ENCODE measurements at regions not wholly inside any gene's neighbourhood (a gene's known extent, or its start where the extent isn't known, plus 50 kb on each side); places are given as distances from the start of the nearest gene placed in this dataset.

GRCh38 chr18:6580401-6580800 is 149.1 kb upstream of the ARHGAP28 start:
- no peaks in the 10 kb centered on the region for H3K27me3 ChIP-seq
- peaks cover 16% of the 10 kb centered on the region for H3K9me3 ChIP-seq
- no peaks in the 10 kb centered on the region for H4K20me1 ChIP-seq
- H3K4me3 ChIP-seq: no peak overlapping the region
- H3K27ac ChIP-seq: no peak overlapping the region
- no peak overlapping the region for H3K9ac ChIP-seq
- peak overlapping the region; percentile 69 for H3K4me2 ChIP-seq
- no peaks in the 10 kb centered on the region for H3K36me3 ChIP-seq
- TF ChIP-seq Cebpa-rat (IDR thresholded peaks at IDR 0.05): no peak
- H3K4me1 ChIP-seq: peaks cover 29% of the 10 kb centered on the region

GRCh38 chr18:6589923-6590322 is 139.6 kb upstream of the ARHGAP28 start:
- Histone ChIP-seq H4K20me1 (no peaks in the 10 kb centered on the region), H3K27me3 (no peaks in the 10 kb centered on the region), H3K9me3 (peaks cover 4% of the 10 kb centered on the region), H3K4me1 (no peaks in the 10 kb centered on the region), H3K4me3 (no peak overlapping the region), H3K27ac (no peak overlapping the region), H3K4me2 (no peak overlapping the region), H3K36me3 (no peaks in the 10 kb centered on the region), H3K9ac (no peak overlapping the region)
- no peak for TF ChIP-seq Cebpa-rat (IDR thresholded peaks at IDR 0.05)

GRCh38 chr18:6590326-6590725 is 139.2 kb upstream of the ARHGAP28 start:
- Histone ChIP-seq H3K27ac (no peak overlapping the region), H4K20me1 (no peaks in the 10 kb centered on the region), H3K36me3 (no peaks in the 10 kb centered on the region), H3K9ac (no peak overlapping the region), H3K4me3 (no peak overlapping the region), H3K4me1 (no peaks in the 10 kb centered on the region), H3K9me3 (peaks cover 4% of the 10 kb centered on the region), H3K27me3 (no peaks in the 10 kb centered on the region), H3K4me2 (no peak overlapping the region)
- TF ChIP-seq Cebpa-rat (IDR thresholded peaks at IDR 0.05): no peak

GRCh38 chr18:6591491-6591890 is 138.0 kb upstream of the ARHGAP28 start:
- Histone ChIP-seq H3K27me3 (no peaks in the 10 kb centered on the region), H3K9me3 (peaks cover 4% of the 10 kb centered on the region), H3K36me3 (no peaks in the 10 kb centered on the region), H3K4me3 (no peak overlapping the region), H3K27ac (no peak overlapping the region), H3K4me1 (no peaks in the 10 kb centered on the region), H3K9ac (no peak overlapping the region), H3K4me2 (no peak overlapping the region), H4K20me1 (no peaks in the 10 kb centered on the region)
- TF ChIP-seq Cebpa-rat (IDR thresholded peaks at IDR 0.05): no peak

GRCh38 chr18:6592522-6592921 is 137.0 kb upstream of the ARHGAP28 start:
- no peaks in the 10 kb centered on the region for H3K4me1 ChIP-seq
- no peaks in the 10 kb centered on the region for H3K36me3 ChIP-seq
- H3K27ac ChIP-seq: no peak overlapping the region
- H4K20me1 ChIP-seq: no peaks in the 10 kb centered on the region
- H3K27me3 ChIP-seq: no peaks in the 10 kb centered on the region
- no peak for TF ChIP-seq Cebpa-rat (IDR thresholded peaks at IDR 0.05)
- H3K4me3 ChIP-seq: no peak overlapping the region
- H3K9me3 ChIP-seq: peaks cover 4% of the 10 kb centered on the region
- no peak overlapping the region for H3K9ac ChIP-seq
- no peak overlapping the region for H3K4me2 ChIP-seq

GRCh38 chr18:6593142-6593885 is 136.2 kb upstream of the ARHGAP28 start:
- Histone ChIP-seq H3K4me3 (no peak overlapping the region), H3K9ac (no peak overlapping the region), H3K27me3 (no peaks in the 10 kb centered on the region), H3K4me1 (no peaks in the 10 kb centered on the region), H3K36me3 (no peaks in the 10 kb centered on the region), H4K20me1 (no peaks in the 10 kb centered on the region), H3K9me3 (peaks cover 4% of the 10 kb centered on the region), H3K4me2 (no peak overlapping the region), H3K27ac (no peak overlapping the region)
- TF ChIP-seq Cebpa-rat (IDR thresholded peaks at IDR 0.05): no peak

GRCh38 chr18:6595666-6596065 is 133.8 kb upstream of the ARHGAP28 start:
- Histone ChIP-seq H3K9me3 (peaks cover 4% of the 10 kb centered on the region), H4K20me1 (no peaks in the 10 kb centered on the region), H3K4me2 (no peak overlapping the region), H3K4me1 (no peaks in the 10 kb centered on the region), H3K27me3 (no peaks in the 10 kb centered on the region), H3K27ac (no peak overlapping the region), H3K36me3 (no peaks in the 10 kb centered on the region), H3K9ac (no peak overlapping the region), H3K4me3 (no peak overlapping the region)
- no peak for TF ChIP-seq Cebpa-rat (IDR thresholded peaks at IDR 0.05)

- H3K36me3 ChIP-seq: no peaks in the 10 kb centered on the region
- no peak overlapping the region for H3K4me2 ChIP-seq
- no peaks in the 10 kb centered on the region for H3K4me1 ChIP-seq
- no peak overlapping the region for H3K27ac ChIP-seq
- no peak overlapping the region for H3K4me3 ChIP-seq
- H4K20me1 ChIP-seq: no peaks in the 10 kb centered on the region
- no peak for TF ChIP-seq Cebpa-rat (IDR thresholded peaks at IDR 0.05)
- no peaks in the 10 kb centered on the region for H3K27me3 ChIP-seq
- peaks cover 4% of the 10 kb centered on the region for H3K9me3 ChIP-seq
- no peak overlapping the region for H3K9ac ChIP-seq
Observed at GRCh38 chr18:6598657-6599056, 130.9 kb upstream of the ARHGAP28 start.

- Histone ChIP-seq H3K9ac (no peak overlapping the region), H3K9me3 (no peaks in the 10 kb centered on the region), H3K27me3 (no peaks in the 10 kb centered on the region), H3K4me1 (peaks cover 4% of the 10 kb centered on the region; the same call in 1 of the 2 replicates), H3K4me2 (no peak overlapping the region), H3K27ac (no peak overlapping the region), H4K20me1 (no peaks in the 10 kb centered on the region), H3K36me3 (no peaks in the 10 kb centered on the region), H3K4me3 (no peak overlapping the region)
- TF ChIP-seq Cebpa-rat (IDR thresholded peaks at IDR 0.05): no peak
Observed at GRCh38 chr18:6600667-6601167, 128.8 kb upstream of the ARHGAP28 start.

- Histone ChIP-seq H3K4me1 (peaks cover 4% of the 10 kb centered on the region; the same call in 1 of the 2 replicates), H3K27me3 (no peaks in the 10 kb centered on the region), H3K36me3 (no peaks in the 10 kb centered on the region), H3K4me2 (no peak overlapping the region), H3K27ac (no peak overlapping the region), H3K9ac (no peak overlapping the region), H3K4me3 (no peak overlapping the region), H4K20me1 (no peaks in the 10 kb centered on the region), H3K9me3 (no peaks in the 10 kb centered on the region)
- TF ChIP-seq Cebpa-rat (IDR thresholded peaks at IDR 0.05): no peak
Observed at GRCh38 chr18:6601241-6601640, 128.3 kb upstream of the ARHGAP28 start.

Data from BLaER1 (cell line).